Suprapubic skin (tissue), 4 donors: ENCODE measurements at regions not wholly inside any gene's neighbourhood (a gene's known extent, or its start where the extent isn't known, plus 50 kb on each side); places are given as distances from the start of the nearest gene placed in this dataset.

ENCODE experiments used
- EP300 ChIP-seq: sonication (generic); formaldehyde crosslinking; IDR thresholded peaks from one replicate; pipeline ENCODE4 v1.6.1; 2017; ENCODE audit warnings: antibody characterized with exemption
- POLR2A ChIP-seq, 2 donors: fragments of 450-650 bp; IDR thresholded peaks; one replicate each; pipeline ENCODE4 v1.6.1; 2017; ENCODE audit warnings: antibody characterized with exemption in 2 of 2, mild to moderate bottlenecking in 2 of 2, moderate library complexity in 2 of 2
- POLR2AphosphoS5 ChIP-seq, 3 donors: sonication (generic); formaldehyde crosslinking; IDR thresholded peaks; one replicate each; pipeline ENCODE4 v1.6.1; 2017; ENCODE audit warnings: antibody characterized with exemption in 3 of 3
- TF ChIP-seq, protein P1 (sequence below), 2 donors: fragments of 200-600 bp in 1 of 2; fragments of 450-650 bp in 1 of 2; sonication (generic) in 1 of 2; IDR thresholded peaks; one replicate each; pipeline ENCODE4 v1.5.1; 2016 to 2019; ENCODE audit warnings: antibody characterized with exemption in 2 of 2, mild to moderate bottlenecking in 1 of 2, moderate library complexity in 1 of 2

DNA sequence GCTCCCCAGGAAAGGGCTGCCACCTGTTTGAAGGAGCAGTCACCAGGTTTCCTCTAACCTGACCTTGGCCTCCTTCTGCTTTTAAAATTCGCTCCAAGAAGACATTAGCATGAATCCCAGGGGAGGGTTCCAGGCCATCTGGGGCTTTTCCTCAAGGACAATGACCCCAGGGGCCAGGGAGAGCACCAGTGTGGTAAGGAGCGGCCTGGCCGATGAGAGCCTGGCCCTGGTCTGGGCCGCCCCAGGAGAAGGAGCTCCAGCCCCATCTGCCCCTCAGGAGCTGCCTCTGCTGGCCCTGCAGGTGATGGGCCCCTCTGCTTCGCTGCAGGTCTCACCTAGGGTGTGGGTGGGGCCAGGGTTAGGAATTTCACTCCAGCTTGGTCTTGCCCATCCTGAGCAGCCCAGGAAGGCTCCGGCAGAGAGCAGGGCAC is 209.2 kb upstream of the TNRC6C start:
- TF ChIP-seq, protein P1, sequence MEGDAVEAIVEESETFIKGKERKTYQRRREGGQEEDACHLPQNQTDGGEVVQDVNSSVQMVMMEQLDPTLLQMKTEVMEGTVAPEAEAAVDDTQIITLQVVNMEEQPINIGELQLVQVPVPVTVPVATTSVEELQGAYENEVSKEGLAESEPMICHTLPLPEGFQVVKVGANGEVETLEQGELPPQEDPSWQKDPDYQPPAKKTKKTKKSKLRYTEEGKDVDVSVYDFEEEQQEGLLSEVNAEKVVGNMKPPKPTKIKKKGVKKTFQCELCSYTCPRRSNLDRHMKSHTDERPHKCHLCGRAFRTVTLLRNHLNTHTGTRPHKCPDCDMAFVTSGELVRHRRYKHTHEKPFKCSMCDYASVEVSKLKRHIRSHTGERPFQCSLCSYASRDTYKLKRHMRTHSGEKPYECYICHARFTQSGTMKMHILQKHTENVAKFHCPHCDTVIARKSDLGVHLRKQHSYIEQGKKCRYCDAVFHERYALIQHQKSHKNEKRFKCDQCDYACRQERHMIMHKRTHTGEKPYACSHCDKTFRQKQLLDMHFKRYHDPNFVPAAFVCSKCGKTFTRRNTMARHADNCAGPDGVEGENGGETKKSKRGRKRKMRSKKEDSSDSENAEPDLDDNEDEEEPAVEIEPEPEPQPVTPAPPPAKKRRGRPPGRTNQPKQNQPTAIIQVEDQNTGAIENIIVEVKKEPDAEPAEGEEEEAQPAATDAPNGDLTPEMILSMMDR (IDR thresholded peaks at IDR 0.05), result no peak
- no peak for TF ChIP-seq POLR2AphosphoS5 (IDR thresholded peaks at IDR 0.05)
- no peak for TF ChIP-seq EP300
- no peak for TF ChIP-seq POLR2A (IDR thresholded peaks at IDR 0.05)
